Subcutaneous abdominal adipose tissue (tissue), 5 donors: ENCODE measurements at regions not wholly inside any gene's neighbourhood (a gene's known extent, or its start where the extent isn't known, plus 50 kb on each side); places are given as distances from the start of the nearest gene placed in this dataset.

ENCODE experiments used
- H3K27ac ChIP-seq: one replicate; pipeline ENCODE4 v1.7.0; 2013; ENCODE audit warnings: low read depth, mild to moderate bottlenecking, inconsistent platforms, low read length, moderate library complexity
- H3K27me3 ChIP-seq, 5 donors: one replicate each; pipeline ENCODE4 v1.7.0; 2013; ENCODE audit warnings: low read length in 5 of 5, inconsistent platforms in 1 of 5; ENCODE audit not compliant: control insufficient read depth in 5 of 5, insufficient read depth in 4 of 5
- H3K36me3 ChIP-seq, 5 donors: one replicate each; pipeline ENCODE4 v1.7.0; 2013; ENCODE audit warnings: low read length in 5 of 5; ENCODE audit not compliant: control insufficient read depth in 5 of 5, insufficient read depth in 5 of 5
- H3K4me1 ChIP-seq, 5 donors: one replicate each; pipeline ENCODE4 v1.7.0; 2013; ENCODE audit warnings: low read length in 5 of 5, mild to moderate bottlenecking in 3 of 5, moderate library complexity in 1 of 5; ENCODE audit not compliant: control insufficient read depth in 5 of 5, insufficient read depth in 5 of 5
- H3K4me3 ChIP-seq, 5 donors: one replicate each; pipeline ENCODE4 v1.7.0; 2013; ENCODE audit warnings: low read length in 5 of 5, low read depth in 1 of 5
- H3K9ac ChIP-seq, 5 donors: one replicate each; pipeline ENCODE4 v1.7.0; 2013; ENCODE audit warnings: low read length in 5 of 5, mild to moderate bottlenecking in 4 of 5, moderate library complexity in 3 of 5
- H3K9me3 ChIP-seq, 5 donors: one replicate each; pipeline ENCODE4 v1.7.0; 2013; ENCODE audit warnings: low read length in 5 of 5; ENCODE audit not compliant: control insufficient read depth in 5 of 5
- donor health status: healthy.
- donor health status: healthy.
- donor health status: healthy.
- donor health status: healthy.
- donor health status: healthy.

DNA sequence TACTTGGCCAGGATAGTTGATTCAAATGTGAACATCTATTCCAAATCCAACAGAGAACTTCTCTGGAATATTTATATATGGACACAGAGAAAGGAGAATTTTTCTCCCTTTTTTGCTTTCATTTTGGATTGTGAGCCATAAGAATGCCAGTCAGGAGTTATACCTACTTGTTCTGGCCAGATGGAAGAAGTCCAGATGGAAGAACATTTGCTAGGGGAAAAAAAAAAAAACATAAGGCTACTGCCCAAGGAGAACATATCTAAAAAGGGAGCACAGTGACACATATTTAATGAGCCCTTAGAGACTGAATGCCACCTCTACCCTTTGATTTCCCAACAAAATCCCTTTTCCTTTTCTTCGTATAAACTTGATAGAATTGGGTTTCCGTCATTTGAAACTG lies 61.7 kb upstream of the PPP2R2B start:
- Histone ChIP-seq H3K4me1 (no peaks in the 10 kb centered on the region), H3K36me3 (no peaks in the 10 kb centered on the region), H3K27ac (no peak overlapping the region), H3K9ac (no peak overlapping the region), H3K4me3 (no peak overlapping the region), H3K9me3 (no peaks in the 10 kb centered on the region), H3K27me3 (no peaks in the 10 kb centered on the region)

GRCh38 chr5:146944019-146944418 lies 65.5 kb upstream of the PPP2R2B start:
- H3K9ac ChIP-seq: no peak overlapping the region

GRCh38 chr5:146944764-146945616 lies 66.4 kb upstream of the PPP2R2B start:
- H3K27me3 ChIP-seq: no peaks in the 10 kb centered on the region
- H3K36me3 ChIP-seq: no peaks in the 10 kb centered on the region

More at GRCh38 chr5:146944019-146944418, 65.5 kb upstream of the PPP2R2B start:
- Histone ChIP-seq H3K27me3 (no peaks in the 10 kb centered on the region), H3K4me1 (no peaks in the 10 kb centered on the region), H3K36me3 (no peaks in the 10 kb centered on the region), H3K27ac (no peak overlapping the region), H3K9me3 (no peaks in the 10 kb centered on the region), H3K4me3 (no peak overlapping the region)

DNA sequence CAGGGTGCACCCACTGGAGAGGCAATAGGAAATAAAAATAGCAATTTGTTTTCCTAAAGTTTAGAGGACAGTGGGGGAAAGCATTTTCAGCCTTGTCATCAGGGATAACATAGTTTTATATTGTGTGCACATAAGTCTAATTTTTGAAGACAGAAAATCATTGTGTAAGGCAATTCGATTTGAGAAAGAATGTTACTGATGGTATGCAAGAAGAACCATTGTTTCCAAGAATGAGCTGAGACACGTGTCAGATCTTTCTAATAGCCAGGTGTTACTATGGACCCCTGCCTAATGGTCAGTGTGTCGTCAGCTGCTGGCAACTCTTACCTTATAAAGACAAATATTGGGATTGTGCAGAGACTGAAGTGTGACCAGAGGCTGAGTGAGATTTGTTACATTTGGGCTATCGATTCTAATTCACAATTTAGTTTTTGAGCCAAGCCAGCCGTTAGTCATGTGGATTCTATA lies 67.1 kb upstream of the PPP2R2B start:
- Histone ChIP-seq H3K4me3 (no peak overlapping the region), H3K27ac (no peak overlapping the region), H3K27me3 (no peaks in the 10 kb centered on the region), H3K9ac (no peak overlapping the region), H3K9me3 (no peaks in the 10 kb centered on the region), H3K4me1 (no peaks in the 10 kb centered on the region), H3K36me3 (no peaks in the 10 kb centered on the region)

More at GRCh38 chr5:146944764-146945616, 66.4 kb upstream of the PPP2R2B start:
- H3K9me3 ChIP-seq: no peaks in the 10 kb centered on the region
- no peak overlapping the region for H3K27ac ChIP-seq
- H3K9ac ChIP-seq: no peak overlapping the region
- no peaks in the 10 kb centered on the region for H3K4me1 ChIP-seq
- no peak overlapping the region for H3K4me3 ChIP-seq

- Histone ChIP-seq H3K4me1 (no peaks in the 10 kb centered on the region), H3K36me3 (no peaks in the 10 kb centered on the region), H3K27me3 (no peaks in the 10 kb centered on the region), H3K9me3 (no peaks in the 10 kb centered on the region), H3K9ac (no peak overlapping the region), H3K27ac (no peak overlapping the region), H3K4me3 (no peak overlapping the region)
These were observed 68.8 kb upstream of the PPP2R2B start for GRCh38 chr5:146947181-146947941.

GRCh38 chr5:146948666-146949065 lies 70.1 kb upstream of the PPP2R2B start:
- Histone ChIP-seq H3K9me3 (no peaks in the 10 kb centered on the region), H3K4me3 (no peak overlapping the region), H3K27me3 (no peaks in the 10 kb centered on the region), H3K9ac (no peak overlapping the region), H3K4me1 (no peaks in the 10 kb centered on the region), H3K27ac (no peak overlapping the region), H3K36me3 (no peaks in the 10 kb centered on the region)

GRCh38 chr5:146952168-146952567 lies 73.6 kb upstream of the PPP2R2B start:
- H3K9me3 ChIP-seq: no peaks in the 10 kb centered on the region
- H3K27ac ChIP-seq: no peak overlapping the region
- no peaks in the 10 kb centered on the region for H3K36me3 ChIP-seq
- no peaks in the 10 kb centered on the region for H3K4me1 ChIP-seq
- no peak overlapping the region for H3K9ac ChIP-seq
- H3K4me3 ChIP-seq: no peak overlapping the region
- H3K27me3 ChIP-seq: no peaks in the 10 kb centered on the region

DNA sequence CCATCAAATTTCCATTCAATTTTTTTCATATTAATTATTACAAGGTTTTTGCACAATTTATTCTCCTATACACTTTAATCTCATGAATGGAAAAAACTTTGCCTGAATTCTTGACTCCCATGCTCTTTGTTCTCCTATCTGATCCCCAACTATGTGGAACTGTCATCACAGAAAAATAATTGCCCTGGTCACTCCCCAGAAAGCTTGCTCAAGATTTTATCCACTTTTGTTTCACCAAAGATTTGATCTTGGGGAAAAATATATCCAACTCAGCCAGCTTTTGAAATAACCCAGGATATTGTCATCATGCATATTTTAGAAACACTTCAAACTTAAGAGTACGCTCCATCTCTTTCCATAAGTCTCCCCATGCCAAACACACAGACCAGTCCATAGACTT lies 77.7 kb upstream of the PPP2R2B start:
- H3K27ac ChIP-seq: no peak overlapping the region
- H3K9me3 ChIP-seq: no peaks in the 10 kb centered on the region
- no peak overlapping the region for H3K9ac ChIP-seq
- H3K36me3 ChIP-seq: no peaks in the 10 kb centered on the region
- no peaks in the 10 kb centered on the region for H3K4me1 ChIP-seq
- H3K4me3 ChIP-seq: no peak overlapping the region
- H3K27me3 ChIP-seq: no peaks in the 10 kb centered on the region

DNA sequence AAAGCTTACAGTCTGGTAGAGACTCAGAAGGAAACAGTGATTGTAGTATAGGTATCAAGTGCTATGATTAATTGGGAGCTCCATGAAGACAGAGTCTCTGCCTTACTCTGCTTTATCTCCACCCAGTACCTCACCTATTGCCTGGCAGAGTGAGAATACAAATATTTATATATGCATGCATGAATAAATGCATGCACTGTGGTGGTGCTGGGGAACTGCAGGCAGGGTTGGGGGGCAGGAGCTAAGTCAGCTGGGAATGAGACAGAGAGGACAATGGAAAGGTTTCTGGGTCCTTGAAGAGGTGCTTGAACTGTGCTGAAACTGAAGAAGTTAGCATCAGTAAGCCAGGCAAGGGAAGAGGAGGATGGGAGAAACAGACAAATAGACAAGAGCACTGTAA lies 80.8 kb upstream of the PPP2R2B start:
- no peaks in the 10 kb centered on the region for H3K9me3 ChIP-seq
- H3K36me3 ChIP-seq: no peaks in the 10 kb centered on the region
- H3K27me3 ChIP-seq: no peaks in the 10 kb centered on the region
- H3K9ac ChIP-seq: no peak overlapping the region
- H3K4me1 ChIP-seq: no peaks in the 10 kb centered on the region
- H3K4me3 ChIP-seq: no peak overlapping the region
- H3K27ac ChIP-seq: no peak overlapping the region

GRCh38 chr5:146962801-146963355 lies 84.3 kb upstream of the PPP2R2B start:
- no peaks in the 10 kb centered on the region for H3K27me3 ChIP-seq
- no peaks in the 10 kb centered on the region for H3K9me3 ChIP-seq
- H3K27ac ChIP-seq: no peak overlapping the region
- no peak overlapping the region for H3K9ac ChIP-seq
- H3K36me3 ChIP-seq: no peaks in the 10 kb centered on the region
- H3K4me1 ChIP-seq: peaks cover 0 to 2% (median 0%) of the 10 kb centered on the region in 5 donors
- H3K4me3 ChIP-seq: no peak overlapping the region
